ENCODE measurements at regions not wholly inside any gene's neighbourhood (a gene's known extent, or its start where the extent isn't known, plus 50 kb on each side); places are given as distances from the start of the nearest gene placed in this dataset.

- Histone ChIP-seq H3K36me3 (no peaks in the 10 kb centered on the region), H3K4me3 (ENCODE audit: low read depth, low read length) (no peak overlapping the region), H3K9me3 (no peaks in the 10 kb centered on the region), H3K4me1 (peaks cover 15% of the 10 kb centered on the region), H3K27me3 (no peaks in the 10 kb centered on the region)
- peak; percentile 38 for DNase-seq
- no peak for TF ChIP-seq CTCF (IDR thresholded peaks at IDR 0.05; ENCODE audit: low read depth, low read length)
These were observed 503.6 kb upstream of the MYT1L start for GRCh38 chr2:2834516-2835254.

DNA sequence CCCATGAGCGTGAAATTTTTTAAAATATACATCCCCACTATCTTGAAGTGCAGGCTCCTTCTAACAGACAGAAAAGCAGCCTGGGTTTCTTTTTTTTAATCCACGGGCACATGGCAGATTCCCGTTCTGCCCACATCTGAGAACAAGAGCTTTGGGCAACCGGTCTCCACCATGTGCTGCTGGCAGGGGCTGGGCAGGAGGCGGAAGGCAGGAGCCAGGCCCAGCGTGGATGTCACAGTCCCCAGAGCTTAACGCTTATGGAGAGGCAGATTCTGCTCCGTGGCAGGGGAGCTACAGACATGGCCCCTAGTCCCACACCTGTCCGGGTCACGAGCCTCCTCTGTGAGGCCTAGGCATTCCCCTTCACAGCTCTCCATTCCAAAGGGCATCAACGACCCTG is 503.0 kb upstream of the MYT1L start:
- Histone ChIP-seq H3K4me1 (peaks cover 19% of the 10 kb centered on the region), H3K9me3 (no peaks in the 10 kb centered on the region), H3K36me3 (no peaks in the 10 kb centered on the region), H3K27me3 (no peaks in the 10 kb centered on the region), H3K4me3 (ENCODE audit: low read depth, low read length) (no peak overlapping the region)
- no peak for DNase-seq
- TF ChIP-seq CTCF (IDR thresholded peaks at IDR 0.05; ENCODE audit: low read depth, low read length) = no peak

DNA sequence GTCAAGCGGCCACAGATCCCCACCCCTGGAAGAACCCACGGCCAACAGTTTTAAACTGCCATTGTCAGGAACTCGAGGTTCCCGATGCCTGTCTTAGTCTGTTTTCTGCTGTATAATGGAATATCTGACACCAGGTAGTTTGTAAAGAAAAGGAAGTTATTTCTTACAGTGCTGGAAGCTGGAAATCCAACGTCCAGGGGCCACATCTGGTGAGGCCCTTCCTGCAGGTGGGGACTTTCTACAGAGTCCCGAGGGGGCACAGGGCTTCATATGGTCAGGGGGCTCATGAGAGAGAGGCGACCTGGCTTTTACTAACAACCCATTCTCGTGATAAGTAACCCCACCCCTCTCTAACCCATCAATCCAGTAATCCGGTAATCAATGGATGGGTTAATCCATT is 501.6 kb upstream of the MYT1L start:
- Histone ChIP-seq H3K27me3 (no peaks in the 10 kb centered on the region), H3K36me3 (no peaks in the 10 kb centered on the region), H3K4me3 (ENCODE audit: low read depth, low read length) (no peak overlapping the region), H3K4me1 (peaks cover 19% of the 10 kb centered on the region), H3K9me3 (no peaks in the 10 kb centered on the region)
- no peak for TF ChIP-seq CTCF (IDR thresholded peaks at IDR 0.05; ENCODE audit: low read depth, low read length)
- no peak for DNase-seq

DNA sequence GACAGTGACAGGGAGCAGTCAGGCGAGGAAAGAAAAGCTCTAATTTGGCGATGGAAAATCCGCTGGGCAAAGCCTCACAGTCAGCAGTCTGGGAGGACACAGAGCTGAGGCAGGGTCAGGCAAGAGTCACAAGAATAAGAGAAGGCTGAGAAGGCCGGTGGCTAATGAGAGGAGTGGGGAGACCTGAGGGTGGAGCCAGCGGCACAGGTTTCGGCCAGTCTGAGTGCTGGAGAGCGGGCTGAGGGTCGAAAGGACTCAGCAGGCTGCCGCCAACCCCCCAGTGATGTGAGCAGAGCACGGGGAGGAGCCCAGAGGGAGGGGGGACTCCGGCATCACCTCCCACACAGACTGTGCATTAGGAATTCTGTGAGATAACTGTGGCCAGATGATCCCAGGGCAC is 500.6 kb upstream of the MYT1L start:
- H3K9me3 ChIP-seq = no peaks in the 10 kb centered on the region
- TF ChIP-seq CTCF (IDR thresholded peaks at IDR 0.05; ENCODE audit: low read depth, low read length) = peak; percentile 25
- peaks cover 19% of the 10 kb centered on the region for H3K4me1 ChIP-seq
- H3K27me3 ChIP-seq = no peaks in the 10 kb centered on the region
- peak; percentile 62 for DNase-seq
- H3K36me3 ChIP-seq = no peaks in the 10 kb centered on the region
- H3K4me3 ChIP-seq (ENCODE audit: low read depth, low read length) = no peak overlapping the region

DNA sequence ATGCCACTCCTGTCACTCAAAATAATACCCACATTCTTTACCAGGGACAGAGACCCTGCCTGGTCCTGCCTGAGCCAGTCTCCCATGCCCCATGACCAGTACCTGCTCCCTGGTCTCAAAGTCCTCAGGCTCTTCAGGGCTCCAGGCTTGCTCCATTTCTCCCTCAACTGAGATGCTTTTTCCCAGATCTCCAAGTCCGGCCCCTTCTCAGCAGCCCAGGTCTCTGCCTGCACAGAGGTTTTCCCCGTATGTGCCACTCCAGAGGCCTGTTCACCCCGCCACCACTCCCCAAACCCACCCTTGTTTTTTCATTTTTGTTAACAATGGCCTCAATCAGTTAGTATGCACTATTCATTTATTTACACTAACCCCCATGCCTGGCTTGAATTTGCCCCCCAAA is 499.5 kb upstream of the MYT1L start:
- no peak for DNase-seq
- Histone ChIP-seq H3K4me3 (ENCODE audit: low read depth, low read length) (no peak overlapping the region), H3K9me3 (no peaks in the 10 kb centered on the region), H3K4me1 (peaks cover 19% of the 10 kb centered on the region), H3K27me3 (no peaks in the 10 kb centered on the region), H3K36me3 (no peaks in the 10 kb centered on the region)
- no peak for TF ChIP-seq CTCF (IDR thresholded peaks at IDR 0.05; ENCODE audit: low read depth, low read length)

DNA sequence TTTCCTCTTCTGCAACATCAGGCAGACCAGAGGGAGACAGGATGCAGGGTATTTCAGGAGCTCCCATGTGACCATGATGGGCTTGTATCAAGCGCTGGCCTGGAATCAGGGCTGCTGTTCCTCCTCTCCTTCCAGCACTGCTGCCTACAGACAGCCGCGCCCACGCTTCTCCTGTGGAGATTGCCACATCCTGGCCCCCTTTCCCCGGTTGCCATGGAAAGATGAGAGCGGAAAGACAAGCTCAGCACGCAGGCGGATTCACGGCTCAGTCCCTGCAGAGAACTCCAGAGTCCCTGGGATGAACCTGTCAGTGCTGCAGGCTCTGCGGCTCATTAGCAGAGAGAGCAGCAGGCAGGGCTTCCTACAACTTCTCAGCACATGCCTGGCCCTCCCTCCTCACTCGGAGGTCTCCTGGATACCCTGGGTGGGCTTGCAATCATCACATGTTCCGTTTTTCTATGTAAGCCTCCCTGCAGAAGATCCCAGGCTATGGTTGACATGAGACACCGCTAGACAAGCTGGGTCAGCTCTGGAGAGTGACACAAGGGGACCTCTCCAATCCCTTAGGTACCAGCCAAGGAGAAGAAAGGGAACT is 497.8 kb upstream of the MYT1L start:
- TF ChIP-seq CTCF (IDR thresholded peaks at IDR 0.05; ENCODE audit: low read depth, low read length) = no peak
- peaks cover 10% of the 10 kb centered on the region for H3K4me1 ChIP-seq
- DNase-seq = peak; percentile 71
- H3K9me3 ChIP-seq = no peaks in the 10 kb centered on the region
- no peak overlapping the region for H3K4me3 ChIP-seq (ENCODE audit: low read depth, low read length)
- no peaks in the 10 kb centered on the region for H3K27me3 ChIP-seq
- no peaks in the 10 kb centered on the region for H3K36me3 ChIP-seq

Data from BE2C (cell line).